Glutamatergic neuron (in vitro differentiated cells): ENCODE measurements at regions not wholly inside any gene's neighbourhood (a gene's known extent, or its start where the extent isn't known, plus 50 kb on each side); places are given as distances from the start of the nearest gene placed in this dataset.
"Not testable (repeated sequence)": the region's sequence is repeated elsewhere in the genome, so short reads cannot be mapped to it uniquely, and the experiment has no call there.

Experiments
- DNase-seq: peaks from one replicate; pipeline ENCODE4 v3.0.0; 2022
- H3K27ac Mint-ChIP-seq: one replicate; pipeline ENCODE4 v1.8.0; 2020; ENCODE audit warnings: mild to moderate bottlenecking, mixed read lengths, inconsistent platforms; ENCODE audit not compliant: unreplicated experiment
- H3K27me3 Mint-ChIP-seq: one replicate; pipeline ENCODE4 v1.8.0; 2020; ENCODE audit warnings: mild to moderate bottlenecking, moderate library complexity, mixed read lengths, inconsistent platforms; ENCODE audit not compliant: unreplicated experiment
- H3K36me3 Mint-ChIP-seq: one replicate; pipeline ENCODE4 v1.8.0; 2020; ENCODE audit warnings: mild to moderate bottlenecking, mixed read lengths, inconsistent platforms; ENCODE audit not compliant: unreplicated experiment
- H3K4me1 Mint-ChIP-seq: one replicate; pipeline ENCODE4 v1.8.0; 2020; ENCODE audit warnings: mild to moderate bottlenecking, low read depth, mixed read lengths, inconsistent platforms; ENCODE audit not compliant: unreplicated experiment
- H3K4me3 Mint-ChIP-seq: one replicate; pipeline ENCODE4 v1.8.0; 2020; ENCODE audit warnings: mild to moderate bottlenecking, mixed read lengths, inconsistent platforms; ENCODE audit not compliant: unreplicated experiment
- H3K9me3 Mint-ChIP-seq: one replicate; pipeline ENCODE4 v1.8.0; 2020; ENCODE audit warnings: mild to moderate bottlenecking, moderate library complexity, mixed read lengths, inconsistent platforms; ENCODE audit not compliant: unreplicated experiment
- TF ChIP-seq, protein P1 (sequence below): fragments of 200-600 bp; sonication (generic); IDR thresholded peaks from one replicate; pipeline ENCODE4 v1.5.0; 2021; ENCODE audit not compliant: partially characterized antibody, unreplicated experiment

DNA sequence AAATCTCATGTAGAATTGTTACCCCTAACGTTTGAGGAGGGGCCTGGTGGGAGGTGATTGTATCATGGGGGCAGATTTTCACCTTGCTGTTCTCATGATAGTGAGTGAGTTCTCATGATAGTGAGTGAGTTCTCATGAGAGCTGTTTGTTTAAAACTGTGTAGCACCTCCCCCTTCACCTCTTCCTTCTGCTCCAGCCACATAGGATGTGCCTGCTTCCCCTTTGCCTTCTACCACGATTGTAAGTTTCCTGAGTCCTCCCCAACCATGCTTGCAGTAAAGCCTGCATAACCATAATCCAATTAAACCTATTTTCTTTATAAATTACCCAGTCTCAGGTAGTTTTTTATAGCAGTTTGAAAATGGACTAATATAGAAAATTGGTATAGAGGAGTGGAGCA, 1783.7 kb upstream of the CDH9 start:
- Mint-ChIP-seq H3K27me3 (no peaks in the 10 kb centered on the region), H3K27ac (no peak overlapping the region), H3K4me3 (no peak overlapping the region), H3K36me3 (peaks cover 16% of the 10 kb centered on the region), H3K9me3 (peaks cover 7% of the 10 kb centered on the region), H3K4me1 (no peaks in the 10 kb centered on the region)
- DNase-seq: no peak
- TF ChIP-seq, protein P1, sequence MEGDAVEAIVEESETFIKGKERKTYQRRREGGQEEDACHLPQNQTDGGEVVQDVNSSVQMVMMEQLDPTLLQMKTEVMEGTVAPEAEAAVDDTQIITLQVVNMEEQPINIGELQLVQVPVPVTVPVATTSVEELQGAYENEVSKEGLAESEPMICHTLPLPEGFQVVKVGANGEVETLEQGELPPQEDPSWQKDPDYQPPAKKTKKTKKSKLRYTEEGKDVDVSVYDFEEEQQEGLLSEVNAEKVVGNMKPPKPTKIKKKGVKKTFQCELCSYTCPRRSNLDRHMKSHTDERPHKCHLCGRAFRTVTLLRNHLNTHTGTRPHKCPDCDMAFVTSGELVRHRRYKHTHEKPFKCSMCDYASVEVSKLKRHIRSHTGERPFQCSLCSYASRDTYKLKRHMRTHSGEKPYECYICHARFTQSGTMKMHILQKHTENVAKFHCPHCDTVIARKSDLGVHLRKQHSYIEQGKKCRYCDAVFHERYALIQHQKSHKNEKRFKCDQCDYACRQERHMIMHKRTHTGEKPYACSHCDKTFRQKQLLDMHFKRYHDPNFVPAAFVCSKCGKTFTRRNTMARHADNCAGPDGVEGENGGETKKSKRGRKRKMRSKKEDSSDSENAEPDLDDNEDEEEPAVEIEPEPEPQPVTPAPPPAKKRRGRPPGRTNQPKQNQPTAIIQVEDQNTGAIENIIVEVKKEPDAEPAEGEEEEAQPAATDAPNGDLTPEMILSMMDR: no peak

DNA sequence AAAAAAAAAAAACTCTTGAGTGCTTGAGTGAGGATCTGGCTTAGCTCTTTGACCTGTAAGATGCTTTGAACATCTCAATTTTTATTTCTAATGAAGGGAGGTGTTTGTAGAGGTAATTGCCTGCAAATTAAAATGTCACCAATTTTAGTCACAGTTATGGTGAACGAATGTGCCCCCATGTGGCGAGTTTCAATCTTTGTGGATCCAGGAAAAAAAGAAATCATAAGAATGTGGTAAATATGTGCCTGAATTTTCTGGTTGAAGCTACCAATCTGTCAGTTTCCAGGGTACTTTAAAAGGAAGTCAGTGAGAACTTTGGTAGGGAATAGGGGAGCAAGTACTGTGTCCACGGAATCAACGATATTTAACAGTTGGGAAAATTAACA, 1772.4 kb upstream of the CDH9 start:
- TF ChIP-seq, protein P1: no peak
- no peaks in the 10 kb centered on the region for H3K9me3 Mint-ChIP-seq
- H3K27ac Mint-ChIP-seq: no peak overlapping the region
- DNase-seq: no peak
- H3K4me3 Mint-ChIP-seq: no peak overlapping the region
- H3K27me3 Mint-ChIP-seq: no peaks in the 10 kb centered on the region
- no peaks in the 10 kb centered on the region for H3K4me1 Mint-ChIP-seq
- H3K36me3 Mint-ChIP-seq: no peaks in the 10 kb centered on the region

GRCh38 chr5:28809811-28810750, 1771.7 kb upstream of the CDH9 start:
- H3K36me3 Mint-ChIP-seq: no peaks in the 10 kb centered on the region
- H3K27ac Mint-ChIP-seq: no peak overlapping the region
- H3K27me3 Mint-ChIP-seq: no peaks in the 10 kb centered on the region
- TF ChIP-seq, protein P1: no peak
- no peak overlapping the region for H3K4me3 Mint-ChIP-seq
- no peak for DNase-seq
- H3K4me1 Mint-ChIP-seq: no peaks in the 10 kb centered on the region
- H3K9me3 Mint-ChIP-seq: no peaks in the 10 kb centered on the region

DNA sequence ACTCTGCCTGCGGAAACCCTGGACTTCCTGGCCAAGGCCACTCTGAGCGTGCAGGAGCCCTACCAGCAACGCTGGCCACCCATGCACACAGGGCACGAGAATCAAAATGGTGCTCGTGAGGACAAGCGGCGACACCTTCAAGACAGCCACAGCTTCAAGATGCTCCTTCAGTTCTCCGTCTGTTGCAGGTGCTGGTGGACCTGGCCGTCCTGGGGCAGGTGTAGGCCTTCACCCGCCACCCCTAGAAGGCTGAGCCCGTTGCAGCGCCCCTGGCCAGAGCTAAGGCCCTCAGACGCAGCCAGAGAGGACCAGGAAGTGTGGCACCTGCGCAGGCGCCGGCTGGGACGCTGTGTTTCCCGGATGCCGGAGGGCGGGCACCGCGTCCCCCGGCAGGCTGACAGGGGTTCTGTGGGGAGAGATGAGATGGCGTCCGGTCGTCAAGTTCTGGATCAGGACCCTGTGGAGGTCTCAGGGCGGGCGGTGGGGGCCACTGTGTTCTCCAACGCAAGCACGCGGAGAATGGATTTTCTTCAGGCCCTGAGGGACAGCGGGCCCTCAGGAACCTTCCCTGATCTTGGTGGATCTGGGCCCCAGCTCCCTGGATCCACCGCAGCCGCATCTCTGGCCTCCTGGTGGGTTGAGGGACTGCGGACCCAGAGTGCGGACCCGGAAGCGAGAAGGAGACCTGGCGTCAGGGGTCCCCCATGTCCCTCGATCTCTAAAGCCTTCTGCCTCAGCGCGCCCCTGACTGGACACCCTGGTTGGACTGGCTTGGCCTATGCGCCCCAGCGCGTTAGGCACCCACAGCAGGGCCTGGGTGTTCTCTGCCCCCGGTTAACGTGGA, 1770.8 kb upstream of the CDH9 start:
- Mint-ChIP-seq H3K27ac (no peak overlapping the region), H3K9me3 (no peaks in the 10 kb centered on the region), H3K4me1 (no peaks in the 10 kb centered on the region), H3K27me3 (no peaks in the 10 kb centered on the region), H3K36me3 (no peaks in the 10 kb centered on the region), H3K4me3 (no peak overlapping the region)
- TF ChIP-seq, protein P1: no peak
- no peak for DNase-seq

GRCh38 chr5:28807195-28807729, 1768.9 kb upstream of the CDH9 start:
- Mint-ChIP-seq H3K4me1 (no peaks in the 10 kb centered on the region), H3K36me3 (no peaks in the 10 kb centered on the region), H3K27me3 (no peaks in the 10 kb centered on the region), H3K4me3 (no peak overlapping the region), H3K9me3 (no peaks in the 10 kb centered on the region), H3K27ac (no peak overlapping the region)
- TF ChIP-seq, protein P1: no peak
- no peak for DNase-seq

- H3K4me1 Mint-ChIP-seq, DNase-seq, H3K9me3 Mint-ChIP-seq, H3K4me3 Mint-ChIP-seq, H3K27me3 Mint-ChIP-seq, H3K36me3 Mint-ChIP-seq, H3K27ac Mint-ChIP-seq: not testable (repeated sequence)
These were observed 1760.6 kb upstream of the CDH9 start for GRCh38 chr5:28799035-28799434.
